SK-N-SH treated with all-trans-retinoic acid at 6 μM for 48 hours (cell line): ENCODE measurements at regions not wholly inside any gene's neighbourhood (a gene's known extent, or its start where the extent isn't known, plus 50 kb on each side); places are given as distances from the start of the nearest gene placed in this dataset.

Experiments used
- ARNTL ChIP-seq: fragments of 450-650 bp; formaldehyde crosslinking; IDR thresholded peaks from 2 replicates; pipeline ENCODE4 v1.5.0; 2020; ENCODE audit warnings: low read depth, mild to moderate bottlenecking, moderate library complexity, borderline replicate concordance
- ISL1 ChIP-seq: fragments of 250-450 bp; sonication (Bioruptor Pico); IDR thresholded peaks from 2 replicates; pipeline ENCODE4 v2.1.2; 2022; ENCODE audit warnings: mild to moderate bottlenecking, moderate library complexity
- TOX ChIP-seq: fragments of 250-450 bp; sonication (Bioruptor Pico); IDR thresholded peaks from 2 replicates; pipeline ENCODE4 v1.8.0; 2021; ENCODE audit warnings: mild to moderate bottlenecking, moderate library complexity, borderline replicate concordance

DNA sequence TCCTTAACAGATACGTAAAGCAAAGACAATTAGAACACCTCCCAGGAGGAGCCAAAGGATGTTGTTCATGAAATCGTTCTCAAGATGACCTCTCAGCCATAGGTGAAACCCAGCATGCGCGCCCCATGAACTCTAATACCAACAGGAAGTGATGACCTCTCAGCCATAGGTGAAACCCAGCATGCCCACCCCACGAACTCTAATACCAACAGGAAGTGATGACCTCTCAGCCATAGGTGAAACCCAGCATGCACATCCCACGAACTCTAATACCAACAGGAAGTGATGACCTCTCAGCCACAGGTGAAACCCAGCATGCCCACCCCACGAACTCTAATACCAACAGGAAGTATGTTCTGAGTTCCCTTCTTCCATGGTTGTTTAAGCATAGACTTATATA lies 205.2 kb upstream of the ADARB2 start:
- TF ChIP-seq ARNTL (no peak), TOX (CRISPR knock-in tag) (no peak), ISL1 (no peak)
